Testis (tissue), 2 donors: ENCODE measurements at regions not wholly inside any gene's neighbourhood (a gene's known extent, or its start where the extent isn't known, plus 50 kb on each side); places are given as distances from the start of the nearest gene placed in this dataset.

Experiments used
- CTCF ChIP-seq, 3 experiments: fragments of 450-650 bp in 2 of 3; fragments of 200-600 bp in 1 of 3; sonication (generic) in 1 of 3; IDR thresholded peaks; one replicate each; pipeline ENCODE4 v1.5.1; 2016 to 2019; ENCODE audit warnings: antibody characterized with exemption in 3 of 3, mild to moderate bottlenecking in 2 of 3, moderate library complexity in 1 of 3
- POLR2A ChIP-seq: fragments of 450-650 bp; IDR thresholded peaks from one replicate; pipeline ENCODE4 v1.6.1; 2017; ENCODE audit warnings: antibody characterized with exemption, mild to moderate bottlenecking, moderate library complexity

- TF ChIP-seq CTCF (IDR thresholded peaks at IDR 0.05) (no peak), POLR2A (no peak)
Measured at GRCh38 chr16:51900221-51900780, 646.6 kb downstream of the TOX3 start.
